Keratinocyte (primary cell): ENCODE measurements at regions not wholly inside any gene's neighbourhood (a gene's known extent, or its start where the extent isn't known, plus 50 kb on each side); places are given as distances from the start of the nearest gene placed in this dataset.

Experiments used
- DNase-seq: peaks from one replicate; pipeline ENCODE4 v3.0.0-alpha.2; 2011; ENCODE audit warnings: low read depth, missing footprints, low spot score
- FAIRE-seq: peaks from 2 replicates; lab custom pipeline; 2011; peaks lifted over from hg19 to GRCh38; lab: Jason Lieb, UNC
- H2AFZ ChIP-seq: 2 replicates; pipeline ENCODE4 v1.6.0; 2012; ENCODE audit warnings: low read length, control low read depth, inconsistent platforms; ENCODE audit not compliant: control insufficient read depth
- H3K27ac ChIP-seq: 2 replicates; pipeline ENCODE4 v1.5.1; 2011; ENCODE audit warnings: low read length; ENCODE audit not compliant: control insufficient read depth, insufficient read depth
- H3K27me3 ChIP-seq: 3 replicates; pipeline ENCODE4 v1.6.0; 2011; ENCODE audit warnings: low read length; ENCODE audit not compliant: control insufficient read depth, insufficient read depth; ENCODE audit errors: extremely low read depth
- H3K36me3 ChIP-seq, 2 experiments: 2 replicates in 1 of 2; 3 replicates in 1 of 2; pipeline ENCODE4 v1.5.1; 2011; ENCODE audit warnings: low read length in 2 of 2, mild to moderate bottlenecking in 1 of 2; ENCODE audit not compliant: control insufficient read depth in 2 of 2, insufficient read depth in 2 of 2; ENCODE audit errors: extremely low read depth in 1 of 2
- H3K4me1 ChIP-seq: 3 replicates; pipeline ENCODE4 v1.5.1; 2011; ENCODE audit warnings: low read length; ENCODE audit not compliant: control insufficient read depth, insufficient read depth; ENCODE audit errors: extremely low read depth
- H3K4me2 ChIP-seq: 3 replicates; pipeline ENCODE4 v1.6.0; 2011; ENCODE audit warnings: low read depth, low read length; ENCODE audit not compliant: control insufficient read depth, insufficient read depth; ENCODE audit errors: extremely low read depth
- H3K4me3 ChIP-seq, 3 experiments: fragments of 200-600 bp in 1 of 3; sonication (generic) in 1 of 3; 2 replicates in 2 of 3; 3 replicates in 1 of 3; pipeline ENCODE4 v1.5.1; 2011 to 2016; ENCODE audit warnings: low read length in 3 of 3, mild to moderate bottlenecking in 3 of 3, control low read depth in 2 of 3, inconsistent platforms in 1 of 3, low read depth in 1 of 3, mixed read lengths in 1 of 3, mixed run types in 1 of 3, moderate library complexity in 1 of 3; ENCODE audit not compliant: control insufficient read depth in 2 of 3, insufficient read depth in 2 of 3; ENCODE audit errors: extremely low read depth in 1 of 3
- H3K79me2 ChIP-seq: 2 replicates; pipeline ENCODE4 v1.6.0; 2012; ENCODE audit warnings: low read length; ENCODE audit not compliant: control insufficient read depth, insufficient read depth
- H3K9ac ChIP-seq: 3 replicates; pipeline ENCODE4 v1.6.0; 2011; ENCODE audit warnings: low read length; ENCODE audit not compliant: control insufficient read depth, insufficient read depth; ENCODE audit errors: extremely low read depth
- H3K9me1 ChIP-seq: 3 replicates; pipeline ENCODE4 v1.6.0; 2011; ENCODE audit warnings: low read length; ENCODE audit not compliant: control insufficient read depth, insufficient read depth; ENCODE audit errors: extremely low read depth
- H3K9me3 ChIP-seq: 2 replicates; pipeline ENCODE4 v1.5.1; 2012; ENCODE audit warnings: low read depth, low read length; ENCODE audit not compliant: control insufficient read depth
- H4K20me1 ChIP-seq: 3 replicates; pipeline ENCODE4 v1.6.0; 2011; ENCODE audit warnings: low read length; ENCODE audit not compliant: control insufficient read depth, insufficient read depth; ENCODE audit errors: extremely low read depth
- EZH2 ChIP-seq: IDR thresholded peaks from one replicate; pipeline ENCODE4 v1.6.1; 2012; ENCODE audit warnings: inconsistent platforms, mild to moderate bottlenecking, low read length, moderate library complexity
- dilution Hi-C: fragments of 300-500 bp; cut with MboI; formaldehyde crosslinking; loops from one replicate; pipeline ENCODE4 v1.7.0; 2020; ENCODE audit warnings: low sequenced_read_pairs; ENCODE audit not compliant: extremely low pct_ligation_motif_present
- TF ChIP-seq, protein P1 (sequence below), 3 experiments: IDR thresholded peaks in 1 of 3; conservative IDR thresholded peaks in 1 of 3; optimal IDR thresholded peaks in 1 of 3; 2 replicates in 2 of 3; 3 replicates in 1 of 3; pipeline versions ENCODE3 to v1.5.1; 2011; ENCODE audit warnings: low read length in 3 of 3, mild to moderate bottlenecking in 3 of 3, moderate library complexity in 2 of 3, control low read depth in 1 of 3, inconsistent platforms in 1 of 3; ENCODE audit not compliant: insufficient read depth in 2 of 3; ENCODE audit errors: extremely low read depth in 1 of 3

DNA sequence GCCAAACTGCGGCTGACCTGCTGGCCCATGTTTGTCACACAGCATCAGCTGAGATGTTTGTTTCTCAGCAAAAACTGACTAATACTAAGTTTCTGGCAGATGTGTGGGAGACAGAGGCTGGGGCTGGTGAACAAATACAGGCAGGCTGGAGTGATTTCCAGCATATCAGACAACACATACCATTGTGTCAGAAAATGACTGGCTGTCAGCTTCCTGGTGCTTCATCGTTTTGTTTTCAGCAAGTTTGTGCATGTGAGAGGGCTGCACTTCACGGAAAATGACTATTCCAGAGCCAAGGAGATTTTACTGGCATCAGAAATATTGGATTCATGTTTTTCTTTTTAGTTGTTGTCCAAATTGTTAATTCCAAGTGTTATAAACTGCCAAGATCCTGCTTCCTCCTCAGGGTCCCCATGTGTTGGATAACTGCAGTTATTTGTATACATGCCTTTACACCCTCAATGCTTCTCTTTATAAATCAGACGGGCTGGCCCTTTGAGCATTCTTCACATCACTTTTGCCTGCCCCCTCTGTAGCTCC lies 145.7 kb downstream of the GALC start:
- Histone ChIP-seq H2AFZ (no peak overlapping the region), H3K27ac (no peak overlapping the region), H3K9ac (no peak overlapping the region), H3K9me3 (no peaks in the 10 kb centered on the region), H3K4me3 (no peak overlapping the region), H3K79me2 (no peaks in the 10 kb centered on the region), H3K27me3 (no peaks in the 10 kb centered on the region), H3K4me2 (no peak overlapping the region), H3K36me3 (no peaks in the 10 kb centered on the region), H4K20me1 (no peaks in the 10 kb centered on the region), H3K9me1 (no peaks in the 10 kb centered on the region), H3K4me1 (no peaks in the 10 kb centered on the region)
- TF ChIP-seq, protein P1, sequence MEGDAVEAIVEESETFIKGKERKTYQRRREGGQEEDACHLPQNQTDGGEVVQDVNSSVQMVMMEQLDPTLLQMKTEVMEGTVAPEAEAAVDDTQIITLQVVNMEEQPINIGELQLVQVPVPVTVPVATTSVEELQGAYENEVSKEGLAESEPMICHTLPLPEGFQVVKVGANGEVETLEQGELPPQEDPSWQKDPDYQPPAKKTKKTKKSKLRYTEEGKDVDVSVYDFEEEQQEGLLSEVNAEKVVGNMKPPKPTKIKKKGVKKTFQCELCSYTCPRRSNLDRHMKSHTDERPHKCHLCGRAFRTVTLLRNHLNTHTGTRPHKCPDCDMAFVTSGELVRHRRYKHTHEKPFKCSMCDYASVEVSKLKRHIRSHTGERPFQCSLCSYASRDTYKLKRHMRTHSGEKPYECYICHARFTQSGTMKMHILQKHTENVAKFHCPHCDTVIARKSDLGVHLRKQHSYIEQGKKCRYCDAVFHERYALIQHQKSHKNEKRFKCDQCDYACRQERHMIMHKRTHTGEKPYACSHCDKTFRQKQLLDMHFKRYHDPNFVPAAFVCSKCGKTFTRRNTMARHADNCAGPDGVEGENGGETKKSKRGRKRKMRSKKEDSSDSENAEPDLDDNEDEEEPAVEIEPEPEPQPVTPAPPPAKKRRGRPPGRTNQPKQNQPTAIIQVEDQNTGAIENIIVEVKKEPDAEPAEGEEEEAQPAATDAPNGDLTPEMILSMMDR (optimal IDR thresholded peaks at IDR 0.05 in 1 of 3, IDR thresholded peaks at IDR 0.05 in 1 of 3, conservative IDR thresholded peaks at IDR 0.05 in 1 of 3; ENCODE audit: extremely low read depth in 1 of 3, insufficient read depth in 2 of 3, low read length in 3 of 3): no peak
- no peak for TF ChIP-seq EZH2
- dilution Hi-C loops: no loop called here
- DNase-seq: no peak
- FAIRE-seq: no peak

DNA sequence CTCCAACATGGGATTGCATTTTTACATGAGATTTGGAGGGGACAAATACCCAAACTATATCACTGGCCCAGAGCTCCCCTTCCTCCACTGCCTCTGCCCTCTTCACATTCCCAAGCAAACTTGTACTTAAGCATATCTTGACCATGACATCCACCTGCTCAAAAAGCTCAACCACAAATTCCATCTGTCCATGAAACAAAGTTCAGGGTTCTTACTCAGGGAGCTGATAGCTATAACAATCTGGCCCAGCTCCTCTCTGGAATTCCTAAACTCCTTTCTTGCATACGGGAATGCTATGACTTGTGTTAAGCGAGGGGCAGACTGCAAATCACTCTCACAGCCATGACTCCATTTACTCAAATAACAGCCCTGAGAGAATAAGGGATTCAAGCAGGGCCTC lies 152.1 kb downstream of the GALC start:
- Histone ChIP-seq H3K4me3 (no peak overlapping the region), H3K9me3 (no peaks in the 10 kb centered on the region), H3K79me2 (no peaks in the 10 kb centered on the region), H3K36me3 (no peaks in the 10 kb centered on the region), H3K9me1 (no peaks in the 10 kb centered on the region), H3K9ac (no peak overlapping the region), H3K4me2 (no peak overlapping the region), H2AFZ (no peak overlapping the region), H4K20me1 (no peaks in the 10 kb centered on the region), H3K27me3 (no peaks in the 10 kb centered on the region), H3K27ac (no peak overlapping the region), H3K4me1 (no peaks in the 10 kb centered on the region)
- TF ChIP-seq EZH2: no peak
- TF ChIP-seq, protein P1 (optimal IDR thresholded peaks at IDR 0.05 in 1 of 3, IDR thresholded peaks at IDR 0.05 in 1 of 3, conservative IDR thresholded peaks at IDR 0.05 in 1 of 3; ENCODE audit: extremely low read depth in 1 of 3, insufficient read depth in 2 of 3, low read length in 3 of 3): no peak
- dilution Hi-C loops: no loop called here
- no peak for FAIRE-seq
- no peak for DNase-seq
